Lung (tissue), 11 donors: ENCODE measurements at regions not wholly inside any gene's neighbourhood (a gene's known extent, or its start where the extent isn't known, plus 50 kb on each side); places are given as distances from the start of the nearest gene placed in this dataset.

ENCODE experiments used
- ATAC-seq: fragments of 200-7000 bp; cut with Tn5 transposase; one replicate; pipeline ENCODE4 v1.9.1; 2020; ENCODE audit warnings: moderate number of reproducible peaks; ENCODE audit not compliant: insufficient read depth, low FRiP score
- DNase-seq, 3 donors: peaks; one replicate each; pipeline ENCODE4 v3.0.0-alpha.2; 2013 to 2017
- H3K27ac ChIP-seq, 2 donors: one replicate each; pipeline ENCODE4 v1.5.1; 2013; ENCODE audit warnings: mild to moderate bottlenecking in 2 of 2, moderate library complexity in 2 of 2, control low read depth in 1 of 2, inconsistent platforms in 1 of 2, low read depth in 1 of 2, low read length in 1 of 2
- H3K27me3 ChIP-seq, 3 donors: one replicate each; pipeline ENCODE4 v1.5.1; 2013; ENCODE audit warnings: low read length in 2 of 3; ENCODE audit not compliant: control insufficient read depth in 3 of 3, insufficient read depth in 3 of 3
- H3K36me3 ChIP-seq, 4 donors: one replicate each; pipeline ENCODE4 v1.5.1; 2013; ENCODE audit warnings: low read length in 4 of 4, mild to moderate bottlenecking in 1 of 4, moderate library complexity in 1 of 4; ENCODE audit not compliant: control insufficient read depth in 4 of 4, insufficient read depth in 4 of 4
- H3K4me1 ChIP-seq, 5 donors: one replicate each; pipeline ENCODE4 v1.5.1; 2013; ENCODE audit warnings: low read length in 5 of 5, mild to moderate bottlenecking in 2 of 5, moderate library complexity in 1 of 5; ENCODE audit not compliant: control insufficient read depth in 5 of 5, insufficient read depth in 5 of 5
- H3K4me3 ChIP-seq: one replicate; pipeline ENCODE4 v1.5.1; 2013; ENCODE audit warnings: mild to moderate bottlenecking, control low read depth, moderate library complexity
- H3K9ac ChIP-seq, 2 donors: one replicate each; pipeline ENCODE4 v1.5.1; 2013; ENCODE audit warnings: low read length in 2 of 2, control low read depth in 1 of 2; ENCODE audit not compliant: insufficient read depth in 1 of 2
- H3K9me3 ChIP-seq, 4 donors: one replicate each; pipeline ENCODE4 v1.5.1; 2013; ENCODE audit warnings: low read length in 3 of 4, mild to moderate bottlenecking in 1 of 4, moderate library complexity in 1 of 4; ENCODE audit not compliant: control insufficient read depth in 4 of 4, insufficient read depth in 3 of 4
- WGBS, 2 donors: extraction: QIAGEN DNeasy Blood & Tissue Kit; methylation state at CpG; one replicate each; pipeline ENCODE4 v1.1.7; 2013; 5-methylcytosine and 5-hydroxymethylcytosine counted together
- TF ChIP-seq, protein P1 (sequence below): IDR thresholded peaks from 2 replicates; pipeline ENCODE4 v1.5.1; 2012; ENCODE audit warnings: mild to moderate bottlenecking; ENCODE audit errors: control extremely low read depth, extremely low read depth
- donor health status: control.
- donor health status: control.
- donor health status: Bipolar disorder and iron deficiency.
- donor health status: healthy.
- donor health status: DM: yes; HTN: yes; CAD: no.

- Histone ChIP-seq H3K9me3 (peaks cover 0 to 4% (median 1%) of the 10 kb centered on the region in 4 donors), H3K9ac (no peak overlapping the region), H3K4me1 (peaks cover 0 to 9% (median 0%) of the 10 kb centered on the region in 5 donors), H3K36me3 (no peaks in the 10 kb centered on the region), H3K27ac (no peak overlapping the region), H3K4me3 (no peak overlapping the region), H3K27me3 (no peaks in the 10 kb centered on the region)
- ATAC-seq (no peak), DNase-seq (no peak)
- WGBS, 2 donors, result 75 to 85% methylated on average over 8 of the region's 8 CpGs
- TF ChIP-seq, protein P1, sequence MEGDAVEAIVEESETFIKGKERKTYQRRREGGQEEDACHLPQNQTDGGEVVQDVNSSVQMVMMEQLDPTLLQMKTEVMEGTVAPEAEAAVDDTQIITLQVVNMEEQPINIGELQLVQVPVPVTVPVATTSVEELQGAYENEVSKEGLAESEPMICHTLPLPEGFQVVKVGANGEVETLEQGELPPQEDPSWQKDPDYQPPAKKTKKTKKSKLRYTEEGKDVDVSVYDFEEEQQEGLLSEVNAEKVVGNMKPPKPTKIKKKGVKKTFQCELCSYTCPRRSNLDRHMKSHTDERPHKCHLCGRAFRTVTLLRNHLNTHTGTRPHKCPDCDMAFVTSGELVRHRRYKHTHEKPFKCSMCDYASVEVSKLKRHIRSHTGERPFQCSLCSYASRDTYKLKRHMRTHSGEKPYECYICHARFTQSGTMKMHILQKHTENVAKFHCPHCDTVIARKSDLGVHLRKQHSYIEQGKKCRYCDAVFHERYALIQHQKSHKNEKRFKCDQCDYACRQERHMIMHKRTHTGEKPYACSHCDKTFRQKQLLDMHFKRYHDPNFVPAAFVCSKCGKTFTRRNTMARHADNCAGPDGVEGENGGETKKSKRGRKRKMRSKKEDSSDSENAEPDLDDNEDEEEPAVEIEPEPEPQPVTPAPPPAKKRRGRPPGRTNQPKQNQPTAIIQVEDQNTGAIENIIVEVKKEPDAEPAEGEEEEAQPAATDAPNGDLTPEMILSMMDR, result no peak
Measured at GRCh38 chr21:36608041-36608896, 90.6 kb upstream of the SIM2 start.

DNA sequence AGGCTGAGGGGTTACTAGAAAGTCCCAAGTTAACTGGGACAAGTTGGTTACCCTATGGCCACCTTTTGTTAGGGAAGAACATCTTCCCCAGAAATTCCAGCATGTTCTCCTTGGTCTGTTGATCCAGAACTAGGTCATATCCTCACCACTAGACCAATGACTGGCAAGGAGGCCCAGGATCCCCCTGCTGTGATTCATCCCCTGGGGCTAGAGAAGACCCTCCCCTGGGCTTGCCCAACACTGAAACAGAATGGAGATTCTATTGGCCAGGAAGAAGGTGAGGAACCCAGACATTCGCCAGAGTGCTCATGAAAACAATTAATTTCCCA lies 90.1 kb upstream of the SIM2 start:
- DNase-seq, result no peak
- Histone ChIP-seq H3K9ac (no peak overlapping the region), H3K4me1 (peaks cover 0 to 10% (median 0%) of the 10 kb centered on the region in 5 donors), H3K27ac (no peak overlapping the region), H3K9me3 (peaks cover 0 to 4% (median 1%) of the 10 kb centered on the region in 4 donors), H3K4me3 (no peak overlapping the region), H3K27me3 (no peaks in the 10 kb centered on the region), H3K36me3 (no peaks in the 10 kb centered on the region)
- WGBS, 2 donors, result 90 to 93% methylated on average over 1 of the region's 1 CpG
- TF ChIP-seq, protein P1, result no peak
- ATAC-seq, result no peak

DNA sequence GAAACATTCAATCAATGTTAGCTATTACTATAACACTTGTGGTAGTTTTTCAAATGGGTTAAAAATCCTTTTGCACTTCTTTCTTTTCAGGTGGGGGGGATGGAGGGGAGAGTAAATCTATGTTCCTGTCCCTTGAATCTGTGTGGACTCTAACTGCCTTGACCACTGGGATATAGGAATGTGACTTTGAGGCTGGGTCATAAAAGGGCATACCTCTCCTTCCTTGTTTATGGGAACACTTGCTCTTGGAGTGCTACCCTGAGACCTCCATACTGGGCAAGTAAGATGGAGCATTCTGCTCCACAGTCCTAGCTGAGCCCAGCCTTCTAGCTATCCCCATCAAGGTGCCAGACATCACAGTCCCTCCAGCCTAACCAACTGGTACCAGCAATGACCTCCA lies 89.3 kb upstream of the SIM2 start:
- peaks cover 0 to 8% (median 2%) of the 10 kb centered on the region in 4 donors for H3K9me3 ChIP-seq
- H3K36me3 ChIP-seq, result no peaks in the 10 kb centered on the region
- H3K27me3 ChIP-seq, result no peaks in the 10 kb centered on the region
- H3K4me1 ChIP-seq, result peaks cover 0 to 10% (median 0%) of the 10 kb centered on the region in 5 donors
- DNase-seq (no peak), ATAC-seq (no peak)
- no peak overlapping the region for H3K4me3 ChIP-seq
- H3K27ac ChIP-seq, result no peak overlapping the region
- H3K9ac ChIP-seq, result no peak overlapping the region
- TF ChIP-seq, protein P1, result no peak
